Stimulated activated naive CD8-positive, alpha-beta T cell treated with anti-CD3 and anti-CD28 coated beads, Interleukin-15, Interleukin-2, amounts not matched to agents 100 ng/mL and 50 ng/mL, for 24 hours (primary cell): ENCODE measurements at regions not wholly inside any gene's neighbourhood (a gene's known extent, or its start where the extent isn't known, plus 50 kb on each side); places are given as distances from the start of the nearest gene placed in this dataset.

Experiments
- H3K27ac Mint-ChIP-seq: one replicate; pipeline ENCODE4 v1.8.0; 2021; ENCODE audit warnings: mild to moderate bottlenecking, mixed read lengths
- H3K27me3 Mint-ChIP-seq: one replicate; pipeline ENCODE4 v1.8.0; 2021; ENCODE audit warnings: mixed read lengths
- H3K36me3 Mint-ChIP-seq: one replicate; pipeline ENCODE4 v1.8.0; 2021; ENCODE audit warnings: low read depth, mixed read lengths
- H3K4me1 Mint-ChIP-seq: one replicate; pipeline ENCODE4 v1.8.0; 2021; ENCODE audit warnings: low read depth, mixed read lengths
- H3K4me3 Mint-ChIP-seq: one replicate; pipeline ENCODE4 v1.8.0; 2021; ENCODE audit warnings: mild to moderate bottlenecking, mixed read lengths
- H3K9me3 Mint-ChIP-seq: one replicate; pipeline ENCODE4 v1.8.0; 2021; ENCODE audit warnings: mixed read lengths

DNA sequence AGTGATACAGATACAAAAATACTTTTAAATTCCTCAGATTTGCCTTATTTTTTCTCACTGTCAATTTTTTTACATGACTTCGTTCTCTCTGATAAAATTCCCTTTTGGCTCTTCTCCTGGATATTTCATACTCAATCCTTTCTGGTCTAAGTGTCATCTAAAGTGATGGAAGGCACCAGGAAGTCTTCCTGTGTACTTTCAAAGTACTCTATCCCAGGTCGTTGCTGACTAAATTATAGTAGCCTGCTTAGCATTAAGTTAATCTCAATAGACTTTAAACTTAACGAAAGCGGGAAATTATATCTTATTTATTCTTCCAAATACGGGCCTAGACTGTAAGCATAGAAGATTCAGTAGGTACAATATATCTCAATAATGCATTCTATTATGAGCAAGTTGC, 67.8 kb downstream of the CASP12 start:
- H3K9me3 Mint-ChIP-seq = no peaks in the 10 kb centered on the region
- no peaks in the 10 kb centered on the region for H3K27me3 Mint-ChIP-seq
- no peak overlapping the region for H3K4me3 Mint-ChIP-seq
- H3K36me3 Mint-ChIP-seq = no peaks in the 10 kb centered on the region
- H3K4me1 Mint-ChIP-seq = no peaks in the 10 kb centered on the region
- H3K27ac Mint-ChIP-seq = no peak overlapping the region

DNA sequence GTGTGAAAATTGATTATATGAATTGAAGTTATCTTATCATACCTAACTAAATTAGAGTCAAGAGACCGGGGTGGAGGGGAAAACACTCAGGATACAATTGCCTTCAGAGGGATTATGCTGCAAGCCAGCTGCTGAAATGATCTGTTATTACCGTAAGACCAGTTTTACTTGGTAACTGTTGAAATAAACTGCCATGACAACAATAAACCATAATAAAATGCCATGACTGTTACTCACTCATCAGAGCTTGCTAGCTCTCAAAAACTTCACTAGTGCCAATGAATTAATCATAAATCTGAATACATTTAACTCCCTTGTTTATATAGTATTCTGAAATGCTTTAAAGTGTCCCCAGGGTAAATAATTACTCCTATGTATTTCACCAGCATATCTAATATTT, 68.2 kb downstream of the CASP12 start:
- H3K36me3 Mint-ChIP-seq = no peaks in the 10 kb centered on the region
- H3K27me3 Mint-ChIP-seq = no peaks in the 10 kb centered on the region
- no peaks in the 10 kb centered on the region for H3K4me1 Mint-ChIP-seq
- no peaks in the 10 kb centered on the region for H3K9me3 Mint-ChIP-seq
- H3K4me3 Mint-ChIP-seq = no peak overlapping the region
- no peak overlapping the region for H3K27ac Mint-ChIP-seq

GRCh38 chr11:104826772-104827171, 71.5 kb downstream of the CASP12 start:
- H3K4me3 Mint-ChIP-seq = no peak overlapping the region

DNA sequence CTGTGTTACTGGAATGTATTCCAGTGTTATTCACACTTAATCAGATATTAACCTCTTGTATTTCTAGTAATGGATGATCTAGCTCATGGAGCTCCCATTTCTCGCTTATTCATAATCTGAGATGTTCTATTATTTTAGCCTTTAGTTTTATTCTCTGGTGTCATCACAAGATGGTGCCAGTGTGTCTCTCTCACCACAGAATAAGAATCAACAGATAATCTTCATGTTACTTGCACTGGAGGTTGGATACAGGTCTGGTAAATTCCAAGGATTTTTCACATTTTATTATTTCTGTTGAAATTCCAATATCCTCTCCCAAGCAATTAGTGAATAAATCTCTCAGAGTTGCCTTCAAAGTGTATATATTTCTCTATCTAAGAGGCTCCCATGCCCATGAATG, 74.6 kb downstream of the CASP12 start:
- no peaks in the 10 kb centered on the region for H3K4me1 Mint-ChIP-seq
- H3K9me3 Mint-ChIP-seq = no peaks in the 10 kb centered on the region

More at GRCh38 chr11:104826772-104827171, 71.5 kb downstream of the CASP12 start:
- H3K9me3 Mint-ChIP-seq = no peaks in the 10 kb centered on the region
- no peaks in the 10 kb centered on the region for H3K27me3 Mint-ChIP-seq
- no peaks in the 10 kb centered on the region for H3K4me1 Mint-ChIP-seq
- H3K27ac Mint-ChIP-seq = no peak overlapping the region
- H3K36me3 Mint-ChIP-seq = no peaks in the 10 kb centered on the region

DNA sequence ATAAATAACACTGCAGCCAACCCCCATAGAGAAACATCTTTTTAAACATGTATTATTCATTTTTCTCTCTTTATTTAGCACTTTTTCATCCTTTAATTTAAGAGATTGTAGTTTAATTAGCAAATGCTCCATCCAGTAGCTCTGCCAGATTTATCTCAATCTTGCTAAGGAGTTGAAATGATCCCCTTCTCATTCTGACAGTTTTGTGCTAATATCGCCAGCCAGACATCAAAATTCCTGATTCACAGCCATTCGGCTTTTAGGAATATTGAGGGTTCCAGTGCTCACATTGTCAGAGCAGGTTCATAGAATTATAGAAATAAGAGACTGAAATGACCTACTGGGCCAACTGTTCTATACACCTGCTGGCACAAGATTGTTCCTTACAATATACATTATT, 77.8 kb downstream of the CASP12 start:
- Mint-ChIP-seq H3K9me3 (no peaks in the 10 kb centered on the region), H3K4me1 (no peaks in the 10 kb centered on the region), H3K4me3 (no peak overlapping the region), H3K27ac (no peak overlapping the region), H3K36me3 (no peaks in the 10 kb centered on the region), H3K27me3 (no peaks in the 10 kb centered on the region)

More for the DNA sequence above, 74.6 kb downstream of the CASP12 start:
- Mint-ChIP-seq H3K36me3 (no peaks in the 10 kb centered on the region), H3K4me3 (no peak overlapping the region), H3K27me3 (no peaks in the 10 kb centered on the region), H3K27ac (no peak overlapping the region)

DNA sequence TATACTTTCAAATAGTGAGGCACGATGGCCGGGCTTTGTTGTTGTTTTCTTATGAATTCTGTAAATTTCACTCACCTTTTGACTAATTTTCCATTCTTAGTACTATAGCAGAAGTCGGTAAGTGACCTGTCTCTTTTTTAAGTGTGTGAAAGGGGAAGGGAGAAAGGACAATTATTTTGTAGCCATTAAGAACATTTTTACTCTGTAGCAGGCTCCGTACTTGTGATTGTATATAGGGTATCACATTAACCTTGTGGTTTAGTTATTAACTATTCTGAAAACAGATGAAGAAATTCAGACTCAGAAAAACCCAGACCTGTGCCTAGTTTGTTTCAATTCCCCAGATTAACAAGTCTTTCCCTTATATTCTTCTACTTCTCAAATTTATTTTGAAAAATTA, 78.7 kb downstream of the CASP12 start:
- Mint-ChIP-seq H3K27me3 (no peaks in the 10 kb centered on the region), H3K4me3 (no peak overlapping the region), H3K9me3 (no peaks in the 10 kb centered on the region), H3K4me1 (no peaks in the 10 kb centered on the region), H3K36me3 (no peaks in the 10 kb centered on the region), H3K27ac (no peak overlapping the region)

GRCh38 chr11:104819107-104819506, 79.2 kb downstream of the CASP12 start:
- H3K27ac Mint-ChIP-seq = no peak overlapping the region
- H3K27me3 Mint-ChIP-seq = no peaks in the 10 kb centered on the region
- H3K4me1 Mint-ChIP-seq = no peaks in the 10 kb centered on the region
- H3K4me3 Mint-ChIP-seq = no peak overlapping the region
- no peaks in the 10 kb centered on the region for H3K9me3 Mint-ChIP-seq
- no peaks in the 10 kb centered on the region for H3K36me3 Mint-ChIP-seq

DNA sequence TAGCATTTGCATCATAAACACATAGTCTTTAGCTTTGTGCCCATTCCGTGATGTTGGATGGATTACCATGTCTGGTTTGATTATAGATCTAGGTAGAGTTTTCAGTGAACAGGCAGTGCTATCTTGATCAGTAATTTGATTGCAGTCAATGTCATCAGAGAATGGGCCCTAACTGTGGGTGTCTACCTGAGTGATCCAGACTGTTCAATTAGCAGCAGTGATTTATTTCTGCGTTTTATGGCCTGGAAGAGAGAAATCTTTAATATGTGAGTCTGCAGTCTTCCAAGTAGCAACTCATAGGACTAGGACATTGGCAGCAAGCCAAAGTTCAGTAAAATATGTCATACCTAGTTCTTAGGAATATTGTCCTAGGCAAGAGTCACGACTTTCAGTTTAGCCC, 80.3 kb downstream of the CASP12 start:
- H3K36me3 Mint-ChIP-seq = no peaks in the 10 kb centered on the region
- H3K4me3 Mint-ChIP-seq = no peak overlapping the region
- no peaks in the 10 kb centered on the region for H3K9me3 Mint-ChIP-seq
- no peak overlapping the region for H3K27ac Mint-ChIP-seq
- no peaks in the 10 kb centered on the region for H3K4me1 Mint-ChIP-seq
- no peaks in the 10 kb centered on the region for H3K27me3 Mint-ChIP-seq

DNA sequence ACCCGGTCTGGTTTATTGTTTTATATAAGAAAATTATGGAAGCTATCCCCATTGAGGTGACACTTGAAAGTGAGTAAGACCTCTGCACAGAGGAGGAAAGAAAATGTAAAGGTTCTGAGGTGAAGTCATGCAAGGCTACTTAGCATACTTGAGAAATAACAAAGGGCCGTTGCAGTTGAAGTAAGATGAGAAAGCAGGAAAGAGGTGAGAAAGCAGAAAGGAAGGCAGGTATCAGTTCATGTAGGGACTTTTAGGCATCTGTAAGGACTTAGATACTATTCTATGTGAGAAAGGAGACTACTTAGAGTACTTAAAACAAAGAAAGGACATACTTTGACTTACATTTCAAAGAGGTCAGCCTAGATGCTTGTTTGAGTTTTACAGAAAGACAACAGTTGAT, 84.7 kb downstream of the CASP12 start:
- no peaks in the 10 kb centered on the region for H3K9me3 Mint-ChIP-seq

GRCh38 chr11:104812103-104812788, 86.0 kb downstream of the CASP12 start:
- H3K4me1 Mint-ChIP-seq = no peaks in the 10 kb centered on the region
- no peaks in the 10 kb centered on the region for H3K36me3 Mint-ChIP-seq
- no peaks in the 10 kb centered on the region for H3K27me3 Mint-ChIP-seq
- H3K9me3 Mint-ChIP-seq = no peaks in the 10 kb centered on the region
- H3K4me3 Mint-ChIP-seq = no peak overlapping the region
- no peak overlapping the region for H3K27ac Mint-ChIP-seq

More for the DNA sequence above, 84.7 kb downstream of the CASP12 start:
- Mint-ChIP-seq H3K4me1 (no peaks in the 10 kb centered on the region), H3K27me3 (no peaks in the 10 kb centered on the region), H3K27ac (no peak overlapping the region), H3K4me3 (no peak overlapping the region), H3K36me3 (no peaks in the 10 kb centered on the region)

GRCh38 chr11:104803776-104804175, 94.5 kb downstream of the CASP12 start:
- Mint-ChIP-seq H3K9me3 (peaks cover 4% of the 10 kb centered on the region), H3K27me3 (peaks cover 3% of the 10 kb centered on the region), H3K4me3 (no peak overlapping the region), H3K4me1 (peaks cover 22% of the 10 kb centered on the region), H3K36me3 (peaks cover 3% of the 10 kb centered on the region), H3K27ac (no peak overlapping the region)

DNA sequence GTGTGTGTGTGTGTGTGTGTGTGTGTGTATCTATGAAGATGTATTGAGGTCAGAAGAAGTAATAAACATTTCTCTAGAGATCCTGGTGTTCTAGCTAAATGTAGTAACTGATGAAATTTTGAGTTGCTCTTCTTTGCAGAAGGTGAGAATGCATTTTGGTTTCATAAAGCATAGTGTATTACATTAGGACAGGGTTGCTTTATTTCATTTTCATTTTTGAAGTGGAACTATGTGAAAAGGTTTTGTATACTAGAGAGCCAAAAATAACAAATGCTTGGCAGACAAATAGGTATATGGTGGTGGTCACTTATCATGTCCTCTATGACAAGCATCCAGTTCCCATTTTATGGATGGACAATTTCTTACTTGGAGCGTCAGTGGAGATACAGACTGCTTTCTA, 99.0 kb downstream of the CASP12 start:
- Mint-ChIP-seq H3K27ac (peak overlapping the region; percentile 87), H3K27me3 (peaks cover 3% of the 10 kb centered on the region), H3K4me3 (peak overlapping the region; percentile 79), H3K9me3 (peaks cover 11% of the 10 kb centered on the region), H3K36me3 (peaks cover 3% of the 10 kb centered on the region), H3K4me1 (peaks cover 37% of the 10 kb centered on the region)

- Mint-ChIP-seq H3K27me3 (peaks cover 3% of the 10 kb centered on the region), H3K36me3 (peaks cover 3% of the 10 kb centered on the region), H3K4me3 (peak overlapping the region; percentile 79), H3K4me1 (peaks cover 36% of the 10 kb centered on the region), H3K27ac (peak overlapping the region; percentile 91), H3K9me3 (peaks cover 10% of the 10 kb centered on the region)
Measured at GRCh38 chr11:104798789-104799188, 99.5 kb downstream of the CASP12 start.

DNA sequence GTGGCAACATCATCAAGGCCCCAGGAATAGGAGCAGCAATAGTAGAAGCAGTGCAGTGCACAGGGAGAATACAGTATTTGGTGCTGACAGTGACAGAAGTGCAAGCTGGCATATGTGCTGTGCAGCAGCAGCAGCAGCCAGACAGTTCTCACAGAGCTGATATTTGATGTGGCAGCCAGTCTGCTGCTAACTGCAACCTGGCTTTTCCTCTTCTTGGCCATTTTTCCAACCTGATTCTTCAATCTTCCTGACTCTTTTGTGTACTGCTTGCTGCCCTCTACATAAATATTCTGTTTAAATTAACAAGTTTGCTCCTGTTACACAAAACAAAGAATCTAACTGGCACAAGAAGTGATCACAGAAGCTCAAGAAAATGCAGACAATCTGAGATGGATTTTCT, 102.0 kb downstream of the CASP12 start:
- peaks cover 33% of the 10 kb centered on the region for H3K4me1 Mint-ChIP-seq
- peaks cover 8% of the 10 kb centered on the region for H3K9me3 Mint-ChIP-seq
- H3K27me3 Mint-ChIP-seq = no peaks in the 10 kb centered on the region
- no peak overlapping the region for H3K4me3 Mint-ChIP-seq
- H3K27ac Mint-ChIP-seq = no peak overlapping the region
- no peaks in the 10 kb centered on the region for H3K36me3 Mint-ChIP-seq

GRCh38 chr11:104795501-104796213, 102.6 kb downstream of the CASP12 start:
- peaks cover 30% of the 10 kb centered on the region for H3K4me1 Mint-ChIP-seq
- H3K4me3 Mint-ChIP-seq = no peak overlapping the region
- H3K27me3 Mint-ChIP-seq = no peaks in the 10 kb centered on the region
- H3K27ac Mint-ChIP-seq = no peak overlapping the region
- no peaks in the 10 kb centered on the region for H3K36me3 Mint-ChIP-seq
- H3K9me3 Mint-ChIP-seq = peaks cover 8% of the 10 kb centered on the region

GRCh38 chr11:104792861-104793260, 105.4 kb downstream of the CASP12 start:
- peaks cover 6% of the 10 kb centered on the region for H3K4me1 Mint-ChIP-seq
- no peak overlapping the region for H3K4me3 Mint-ChIP-seq
- H3K9me3 Mint-ChIP-seq = peaks cover 8% of the 10 kb centered on the region
- no peaks in the 10 kb centered on the region for H3K27me3 Mint-ChIP-seq
- no peaks in the 10 kb centered on the region for H3K36me3 Mint-ChIP-seq
- no peak overlapping the region for H3K27ac Mint-ChIP-seq
